ENCODE measurements at regions not wholly inside any gene's neighbourhood (a gene's known extent, or its start where the extent isn't known, plus 50 kb on each side); places are given as distances from the start of the nearest gene placed in this dataset.
"Not testable (repeated sequence)": the region's sequence is repeated elsewhere in the genome, so short reads cannot be mapped to it uniquely, and the experiment has no call there.

DNA sequence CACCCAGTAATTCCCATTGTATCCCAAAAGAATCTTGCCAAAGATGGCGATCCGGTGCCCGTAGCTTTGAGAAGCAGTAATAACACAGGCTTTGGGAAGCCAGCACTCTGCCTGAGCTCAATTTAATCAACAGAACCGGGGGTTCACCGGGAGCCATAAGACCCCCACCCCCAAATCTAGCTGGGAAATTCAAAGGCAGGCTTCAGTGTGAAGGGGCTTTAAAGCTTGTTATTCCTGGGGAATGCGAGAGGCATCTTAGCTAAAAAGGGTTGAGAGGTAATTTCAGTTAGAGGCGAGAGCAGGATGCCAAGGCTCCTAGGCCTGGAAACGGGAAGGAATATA, 78.4 kb upstream of the METTL9 start:
- TF ChIP-seq, protein P1, sequence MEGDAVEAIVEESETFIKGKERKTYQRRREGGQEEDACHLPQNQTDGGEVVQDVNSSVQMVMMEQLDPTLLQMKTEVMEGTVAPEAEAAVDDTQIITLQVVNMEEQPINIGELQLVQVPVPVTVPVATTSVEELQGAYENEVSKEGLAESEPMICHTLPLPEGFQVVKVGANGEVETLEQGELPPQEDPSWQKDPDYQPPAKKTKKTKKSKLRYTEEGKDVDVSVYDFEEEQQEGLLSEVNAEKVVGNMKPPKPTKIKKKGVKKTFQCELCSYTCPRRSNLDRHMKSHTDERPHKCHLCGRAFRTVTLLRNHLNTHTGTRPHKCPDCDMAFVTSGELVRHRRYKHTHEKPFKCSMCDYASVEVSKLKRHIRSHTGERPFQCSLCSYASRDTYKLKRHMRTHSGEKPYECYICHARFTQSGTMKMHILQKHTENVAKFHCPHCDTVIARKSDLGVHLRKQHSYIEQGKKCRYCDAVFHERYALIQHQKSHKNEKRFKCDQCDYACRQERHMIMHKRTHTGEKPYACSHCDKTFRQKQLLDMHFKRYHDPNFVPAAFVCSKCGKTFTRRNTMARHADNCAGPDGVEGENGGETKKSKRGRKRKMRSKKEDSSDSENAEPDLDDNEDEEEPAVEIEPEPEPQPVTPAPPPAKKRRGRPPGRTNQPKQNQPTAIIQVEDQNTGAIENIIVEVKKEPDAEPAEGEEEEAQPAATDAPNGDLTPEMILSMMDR (IDR thresholded peaks at IDR 0.05; ENCODE audit: borderline replicate concordance, extremely low read depth, low read length, poor library complexity, severe bottlenecking): not testable (repeated sequence)
- TF ChIP-seq EZH2 (IDR thresholded peaks at IDR 0.05; ENCODE audit: borderline replicate concordance, low read depth, low read length, severe bottlenecking): not testable (repeated sequence)

All from DND-41 (cell line).